ENCODE measurements at regions not wholly inside any gene's neighbourhood (a gene's known extent, or its start where the extent isn't known, plus 50 kb on each side); places are given as distances from the start of the nearest gene placed in this dataset.
A peak's percentile ranks its signal among the peaks of the same experiment; 100 is the strongest.

DNA sequence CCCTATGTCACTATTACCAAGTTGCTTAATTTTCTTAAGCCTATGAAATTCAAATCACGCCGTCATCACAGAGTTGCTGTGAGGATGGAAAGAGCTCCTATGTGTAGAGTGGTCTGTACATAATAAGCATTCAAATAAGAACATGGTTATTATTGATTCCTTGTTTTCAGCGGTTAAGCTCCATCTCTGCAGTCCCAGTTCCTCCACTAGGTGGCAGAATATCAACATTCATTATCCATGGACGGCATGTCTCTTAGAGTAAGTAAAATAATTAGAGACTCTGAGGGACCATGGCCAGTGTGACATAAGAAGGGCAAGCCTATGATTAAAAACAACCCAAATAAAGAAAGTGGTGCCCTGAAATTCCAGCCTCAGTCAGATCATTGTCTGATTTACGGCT is 132.5 kb upstream of the NHS start (continued):
- TF ChIP-seq, protein P1, sequence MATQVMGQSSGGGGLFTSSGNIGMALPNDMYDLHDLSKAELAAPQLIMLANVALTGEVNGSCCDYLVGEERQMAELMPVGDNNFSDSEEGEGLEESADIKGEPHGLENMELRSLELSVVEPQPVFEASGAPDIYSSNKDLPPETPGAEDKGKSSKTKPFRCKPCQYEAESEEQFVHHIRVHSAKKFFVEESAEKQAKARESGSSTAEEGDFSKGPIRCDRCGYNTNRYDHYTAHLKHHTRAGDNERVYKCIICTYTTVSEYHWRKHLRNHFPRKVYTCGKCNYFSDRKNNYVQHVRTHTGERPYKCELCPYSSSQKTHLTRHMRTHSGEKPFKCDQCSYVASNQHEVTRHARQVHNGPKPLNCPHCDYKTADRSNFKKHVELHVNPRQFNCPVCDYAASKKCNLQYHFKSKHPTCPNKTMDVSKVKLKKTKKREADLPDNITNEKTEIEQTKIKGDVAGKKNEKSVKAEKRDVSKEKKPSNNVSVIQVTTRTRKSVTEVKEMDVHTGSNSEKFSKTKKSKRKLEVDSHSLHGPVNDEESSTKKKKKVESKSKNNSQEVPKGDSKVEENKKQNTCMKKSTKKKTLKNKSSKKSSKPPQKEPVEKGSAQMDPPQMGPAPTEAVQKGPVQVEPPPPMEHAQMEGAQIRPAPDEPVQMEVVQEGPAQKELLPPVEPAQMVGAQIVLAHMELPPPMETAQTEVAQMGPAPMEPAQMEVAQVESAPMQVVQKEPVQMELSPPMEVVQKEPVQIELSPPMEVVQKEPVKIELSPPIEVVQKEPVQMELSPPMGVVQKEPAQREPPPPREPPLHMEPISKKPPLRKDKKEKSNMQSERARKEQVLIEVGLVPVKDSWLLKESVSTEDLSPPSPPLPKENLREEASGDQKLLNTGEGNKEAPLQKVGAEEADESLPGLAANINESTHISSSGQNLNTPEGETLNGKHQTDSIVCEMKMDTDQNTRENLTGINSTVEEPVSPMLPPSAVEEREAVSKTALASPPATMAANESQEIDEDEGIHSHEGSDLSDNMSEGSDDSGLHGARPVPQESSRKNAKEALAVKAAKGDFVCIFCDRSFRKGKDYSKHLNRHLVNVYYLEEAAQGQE (IDR thresholded peaks at IDR 0.05; ENCODE audit: borderline replicate concordance): peak; percentile 25; the same call in 1 of the 2 replicates
- TF ChIP-seq, protein P1 (CRISPR knock-in tag; IDR thresholded peaks at IDR 0.05; ENCODE audit: low read depth): no peak
- TF ChIP-seq, protein P2, sequence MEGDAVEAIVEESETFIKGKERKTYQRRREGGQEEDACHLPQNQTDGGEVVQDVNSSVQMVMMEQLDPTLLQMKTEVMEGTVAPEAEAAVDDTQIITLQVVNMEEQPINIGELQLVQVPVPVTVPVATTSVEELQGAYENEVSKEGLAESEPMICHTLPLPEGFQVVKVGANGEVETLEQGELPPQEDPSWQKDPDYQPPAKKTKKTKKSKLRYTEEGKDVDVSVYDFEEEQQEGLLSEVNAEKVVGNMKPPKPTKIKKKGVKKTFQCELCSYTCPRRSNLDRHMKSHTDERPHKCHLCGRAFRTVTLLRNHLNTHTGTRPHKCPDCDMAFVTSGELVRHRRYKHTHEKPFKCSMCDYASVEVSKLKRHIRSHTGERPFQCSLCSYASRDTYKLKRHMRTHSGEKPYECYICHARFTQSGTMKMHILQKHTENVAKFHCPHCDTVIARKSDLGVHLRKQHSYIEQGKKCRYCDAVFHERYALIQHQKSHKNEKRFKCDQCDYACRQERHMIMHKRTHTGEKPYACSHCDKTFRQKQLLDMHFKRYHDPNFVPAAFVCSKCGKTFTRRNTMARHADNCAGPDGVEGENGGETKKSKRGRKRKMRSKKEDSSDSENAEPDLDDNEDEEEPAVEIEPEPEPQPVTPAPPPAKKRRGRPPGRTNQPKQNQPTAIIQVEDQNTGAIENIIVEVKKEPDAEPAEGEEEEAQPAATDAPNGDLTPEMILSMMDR (IDR thresholded peaks at IDR 0.05 in 2 of 3, conservative IDR thresholded peaks at IDR 0.05 in 1 of 3; ENCODE audit: insufficient read depth in 2 of 3, low read depth in 1 of 3, low read length in 3 of 3): peak; percentile 40 to 68 (median 57); a peak in 5 of 6 replicates
- TF ChIP-seq LEF1 (IDR thresholded peaks at IDR 0.05) (no peak), FOXK2 (conservative IDR thresholded peaks at IDR 0.05 in 1 of 2, IDR thresholded peaks at IDR 0.05 in 1 of 2; ENCODE audit: low read depth in 2 of 2) (no peak), SIN3A (IDR thresholded peaks at IDR 0.05; ENCODE audit: borderline replicate concordance in 2 of 2, control insufficient read depth in 1 of 2, low read depth in 2 of 2, low read length in 2 of 2) (no peak)
- TF ChIP-seq, protein P3, sequence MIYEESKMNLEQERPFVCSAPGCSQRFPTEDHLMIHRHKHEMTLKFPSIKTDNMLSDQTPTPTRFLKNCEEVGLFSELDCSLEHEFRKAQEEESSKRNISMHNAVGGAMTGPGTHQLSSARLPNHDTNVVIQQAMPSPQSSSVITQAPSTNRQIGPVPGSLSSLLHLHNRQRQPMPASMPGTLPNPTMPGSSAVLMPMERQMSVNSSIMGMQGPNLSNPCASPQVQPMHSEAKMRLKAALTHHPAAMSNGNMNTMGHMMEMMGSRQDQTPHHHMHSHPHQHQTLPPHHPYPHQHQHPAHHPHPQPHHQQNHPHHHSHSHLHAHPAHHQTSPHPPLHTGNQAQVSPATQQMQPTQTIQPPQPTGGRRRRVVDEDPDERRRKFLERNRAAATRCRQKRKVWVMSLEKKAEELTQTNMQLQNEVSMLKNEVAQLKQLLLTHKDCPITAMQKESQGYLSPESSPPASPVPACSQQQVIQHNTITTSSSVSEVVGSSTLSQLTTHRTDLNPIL (CRISPR knock-in tag; IDR thresholded peaks at IDR 0.05): no peak
